ENCODE measurements at regions not wholly inside any gene's neighbourhood (a gene's known extent, or its start where the extent isn't known, plus 50 kb on each side); places are given as distances from the start of the nearest gene placed in this dataset.

DNA sequence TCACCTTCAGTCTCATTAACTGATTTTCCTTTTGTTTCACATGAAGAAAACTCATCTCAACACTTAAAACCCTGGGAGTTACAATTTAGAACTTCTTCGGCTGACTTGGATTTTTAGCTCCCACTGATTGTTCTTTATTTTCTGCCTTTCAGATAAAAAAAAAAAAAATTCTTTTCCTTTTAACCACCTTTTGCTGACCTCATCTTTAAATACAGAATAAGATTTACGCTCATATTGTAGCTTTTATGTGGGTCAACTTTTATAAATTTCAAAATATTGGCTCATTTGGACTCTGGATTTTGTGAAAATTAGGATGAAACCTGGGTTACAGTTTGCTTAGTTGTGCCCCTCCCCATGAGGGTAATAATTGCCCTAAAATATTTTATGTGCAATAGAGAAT lies 659.3 kb downstream of the ZNF674 start:
- no peak for TF ChIP-seq EZH2 (IDR thresholded peaks at IDR 0.05; ENCODE audit: low read length)
- no peak for TF ChIP-seq CTCF (optimal IDR thresholded peaks at IDR 0.05 in 1 of 3, IDR thresholded peaks at IDR 0.05 in 1 of 3, conservative IDR thresholded peaks at IDR 0.05 in 1 of 3; ENCODE audit: extremely low read depth in 1 of 3, insufficient read depth in 2 of 3, low read length in 3 of 3)
- no peak for FAIRE-seq
- no peak overlapping the region for H3K4me2 ChIP-seq (ENCODE audit: control insufficient read depth, extremely low read depth, insufficient read depth, low read depth, low read length)
- H3K4me1 ChIP-seq (ENCODE audit: control insufficient read depth, extremely low read depth, insufficient read depth, low read length): no peaks in the 10 kb centered on the region
- H3K4me3 ChIP-seq (ENCODE audit: control insufficient read depth in 2 of 3, extremely low read depth in 1 of 3, insufficient read depth in 2 of 3, low read depth in 1 of 3, low read length in 3 of 3): no peak overlapping the region
- H3K79me2 ChIP-seq (ENCODE audit: control insufficient read depth, insufficient read depth, low read length): no peaks in the 10 kb centered on the region
- peaks cover 4% of the 10 kb centered on the region for H3K27me3 ChIP-seq (ENCODE audit: control insufficient read depth, extremely low read depth, insufficient read depth, low read length)
- H3K9me1 ChIP-seq (ENCODE audit: control insufficient read depth, extremely low read depth, insufficient read depth, low read length): no peaks in the 10 kb centered on the region
- dilution Hi-C loops (cut with MboI; ENCODE audit: extremely low pct_ligation_motif_present, low sequenced_read_pairs): no loop called here
- no peaks in the 10 kb centered on the region for H4K20me1 ChIP-seq (ENCODE audit: control insufficient read depth, extremely low read depth, insufficient read depth, low read length)
- no peak overlapping the region for H3K27ac ChIP-seq (ENCODE audit: control insufficient read depth, insufficient read depth, low read length)
- H2AFZ ChIP-seq (ENCODE audit: control insufficient read depth, low read length): no peak overlapping the region
- no peak for DNase-seq (ENCODE audit: low read depth, low spot score)
- H3K9ac ChIP-seq (ENCODE audit: control insufficient read depth, extremely low read depth, insufficient read depth, low read length): no peak overlapping the region
- no peaks in the 10 kb centered on the region for H3K9me3 ChIP-seq (ENCODE audit: control insufficient read depth, low read depth, low read length)
- H3K36me3 ChIP-seq (ENCODE audit: control insufficient read depth in 2 of 2, extremely low read depth in 1 of 2, insufficient read depth in 2 of 2, low read length in 2 of 2): no peaks in the 10 kb centered on the region

- Histone ChIP-seq H4K20me1 (ENCODE audit: control insufficient read depth, extremely low read depth, insufficient read depth, low read length) (no peaks in the 10 kb centered on the region), H3K27ac (ENCODE audit: control insufficient read depth, insufficient read depth, low read length) (no peak overlapping the region), H3K9ac (ENCODE audit: control insufficient read depth, extremely low read depth, insufficient read depth, low read length) (no peak overlapping the region), H3K4me2 (ENCODE audit: control insufficient read depth, extremely low read depth, insufficient read depth, low read depth, low read length) (no peak overlapping the region), H3K9me3 (ENCODE audit: control insufficient read depth, low read depth, low read length) (no peaks in the 10 kb centered on the region), H2AFZ (ENCODE audit: control insufficient read depth, low read length) (no peak overlapping the region), H3K27me3 (ENCODE audit: control insufficient read depth, extremely low read depth, insufficient read depth, low read length) (peaks cover 4% of the 10 kb centered on the region), H3K79me2 (ENCODE audit: control insufficient read depth, insufficient read depth, low read length) (no peaks in the 10 kb centered on the region), H3K36me3 (ENCODE audit: control insufficient read depth in 2 of 2, extremely low read depth in 1 of 2, insufficient read depth in 2 of 2, low read length in 2 of 2) (no peaks in the 10 kb centered on the region), H3K9me1 (ENCODE audit: control insufficient read depth, extremely low read depth, insufficient read depth, low read length) (no peaks in the 10 kb centered on the region), H3K4me3 (ENCODE audit: control insufficient read depth in 2 of 3, extremely low read depth in 1 of 3, insufficient read depth in 2 of 3, low read depth in 1 of 3, low read length in 3 of 3) (no peak overlapping the region), H3K4me1 (ENCODE audit: control insufficient read depth, extremely low read depth, insufficient read depth, low read length) (no peaks in the 10 kb centered on the region)
- FAIRE-seq: no peak
- dilution Hi-C loops (cut with MboI; ENCODE audit: extremely low pct_ligation_motif_present, low sequenced_read_pairs): no loop called here
- TF ChIP-seq CTCF (optimal IDR thresholded peaks at IDR 0.05 in 1 of 3, IDR thresholded peaks at IDR 0.05 in 1 of 3, conservative IDR thresholded peaks at IDR 0.05 in 1 of 3; ENCODE audit: extremely low read depth in 1 of 3, insufficient read depth in 2 of 3, low read length in 3 of 3): no peak
- TF ChIP-seq EZH2 (IDR thresholded peaks at IDR 0.05; ENCODE audit: low read length): no peak
- DNase-seq (ENCODE audit: low read depth, low spot score): no peak
These were observed 665.7 kb downstream of the ZNF674 start for GRCh38 chrX:45879512-45879911.
